Glomerular visceral epithelial cell (primary cell): ENCODE measurements at regions not wholly inside any gene's neighbourhood (a gene's known extent, or its start where the extent isn't known, plus 50 kb on each side); places are given as distances from the start of the nearest gene placed in this dataset.

ENCODE experiments used
- DNase-seq: peaks from one replicate; pipeline ENCODE4 v3.0.0-alpha.2; 2016; ENCODE audit errors: extremely low spot score

- DNase-seq, result no peak
Observed at GRCh38 chr1:37085393-37085792, 51.1 kb upstream of the GRIK3 start.

DNA sequence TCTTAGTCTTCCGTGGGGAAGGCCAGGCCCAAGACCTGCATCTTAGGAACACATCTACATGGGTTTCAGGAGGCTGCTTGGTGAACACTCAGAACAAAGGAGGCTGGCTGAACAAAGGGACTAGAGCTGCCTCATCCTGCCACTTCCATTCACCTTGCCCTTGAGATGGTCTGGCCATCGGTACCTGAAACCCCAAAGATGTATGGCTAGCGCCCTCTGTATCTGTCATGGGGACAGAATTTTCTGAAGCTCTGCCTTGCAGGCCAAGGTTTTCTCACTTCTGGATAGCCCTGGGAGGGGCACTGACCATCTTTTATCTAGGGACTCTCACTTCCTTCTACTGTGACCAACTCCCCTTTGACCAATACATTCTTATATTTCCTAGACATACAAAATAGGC lies 55.4 kb upstream of the GRIK3 start:
- DNase-seq, result no peak

- no peak for DNase-seq
Observed at GRCh38 chr1:37090671-37091070, 56.4 kb upstream of the GRIK3 start.

GRCh38 chr1:37092937-37093336 lies 58.6 kb upstream of the GRIK3 start:
- no peak for DNase-seq

GRCh38 chr1:37094302-37094701 lies 60.0 kb upstream of the GRIK3 start:
- no peak for DNase-seq

DNA sequence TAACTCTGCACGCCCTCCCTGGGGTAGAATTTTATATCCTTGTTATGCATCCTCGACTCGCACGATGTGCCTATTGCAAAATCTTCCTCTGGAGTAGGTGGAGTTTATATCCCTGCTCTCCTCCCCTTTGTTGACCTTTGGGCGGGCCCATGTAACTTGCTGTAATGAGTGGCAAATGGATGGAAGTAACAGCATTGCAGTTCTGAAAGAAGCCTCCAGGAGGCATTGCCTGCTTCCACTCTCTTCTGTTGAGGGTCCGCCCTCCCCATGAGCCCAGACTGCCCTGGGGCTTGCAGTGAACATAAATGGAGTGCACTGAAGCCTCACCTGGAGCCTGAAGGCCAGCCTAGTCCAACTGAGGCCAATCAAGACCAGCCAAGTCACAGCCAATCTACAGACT lies 62.2 kb upstream of the GRIK3 start:
- DNase-seq, result no peak

DNA sequence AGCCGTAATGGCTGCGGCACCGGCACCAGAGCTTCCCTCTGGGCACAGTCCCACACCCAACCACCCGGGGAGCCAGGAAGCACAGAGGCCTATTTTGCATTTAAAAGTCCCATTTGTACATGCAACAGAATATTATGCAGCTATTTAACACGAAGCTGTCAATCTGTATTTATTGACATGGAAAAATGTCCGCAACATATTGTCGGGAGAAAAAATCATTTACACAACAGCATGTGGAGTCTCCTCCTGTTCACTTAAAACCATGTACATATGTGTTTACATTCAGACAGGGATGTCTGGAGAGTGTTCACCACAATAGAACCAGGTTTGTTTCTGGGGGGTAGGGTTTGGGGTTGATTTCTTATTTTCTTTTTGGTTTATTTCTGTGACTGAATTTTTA lies 63.4 kb upstream of the GRIK3 start:
- DNase-seq, result no peak

DNA sequence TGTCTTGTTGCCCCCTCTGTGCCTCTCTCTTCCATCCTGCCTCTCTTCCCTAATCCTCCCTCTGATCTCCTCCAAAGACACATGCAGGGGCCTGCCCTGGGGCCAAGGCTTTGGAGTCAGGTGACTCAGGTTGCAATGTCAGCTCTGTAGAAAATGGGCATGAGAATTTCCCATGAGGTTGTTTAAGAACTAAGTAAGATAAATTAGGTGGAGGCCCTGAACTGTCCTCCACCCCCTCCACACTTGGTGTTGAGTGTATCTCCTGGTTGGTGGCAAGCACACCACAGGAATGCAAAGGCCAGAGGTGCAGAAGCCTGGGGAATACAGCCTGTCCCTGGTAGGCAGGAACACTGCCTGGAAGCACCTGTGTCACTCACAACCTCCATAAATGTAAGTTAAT lies 63.9 kb upstream of the GRIK3 start:
- no peak for DNase-seq

- DNase-seq, result no peak
Observed at GRCh38 chr1:37100310-37100709, 66.0 kb upstream of the GRIK3 start.

GRCh38 chr1:37102656-37103382 lies 68.5 kb upstream of the GRIK3 start:
- no peak for DNase-seq

DNA sequence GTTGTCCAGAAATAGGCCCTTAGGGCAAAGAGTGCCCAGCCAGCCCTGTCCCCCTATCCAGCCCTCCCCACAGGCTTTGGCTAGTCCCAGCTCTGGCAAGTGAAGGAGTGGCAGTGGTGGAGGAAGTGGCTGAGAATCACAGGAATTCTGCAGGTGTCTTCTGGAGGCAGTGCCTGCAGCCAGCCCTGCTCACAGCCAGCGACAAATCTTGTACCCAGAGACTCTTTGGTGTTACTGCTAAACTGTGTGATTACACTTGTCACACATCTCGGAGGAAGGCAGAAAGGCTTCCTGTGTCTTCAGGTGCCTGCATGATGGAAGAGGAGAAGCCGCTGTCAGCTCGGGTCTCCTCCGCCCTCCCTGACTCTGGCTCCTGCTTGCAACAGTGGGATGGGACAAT lies 71.6 kb upstream of the GRIK3 start:
- DNase-seq, result no peak

DNA sequence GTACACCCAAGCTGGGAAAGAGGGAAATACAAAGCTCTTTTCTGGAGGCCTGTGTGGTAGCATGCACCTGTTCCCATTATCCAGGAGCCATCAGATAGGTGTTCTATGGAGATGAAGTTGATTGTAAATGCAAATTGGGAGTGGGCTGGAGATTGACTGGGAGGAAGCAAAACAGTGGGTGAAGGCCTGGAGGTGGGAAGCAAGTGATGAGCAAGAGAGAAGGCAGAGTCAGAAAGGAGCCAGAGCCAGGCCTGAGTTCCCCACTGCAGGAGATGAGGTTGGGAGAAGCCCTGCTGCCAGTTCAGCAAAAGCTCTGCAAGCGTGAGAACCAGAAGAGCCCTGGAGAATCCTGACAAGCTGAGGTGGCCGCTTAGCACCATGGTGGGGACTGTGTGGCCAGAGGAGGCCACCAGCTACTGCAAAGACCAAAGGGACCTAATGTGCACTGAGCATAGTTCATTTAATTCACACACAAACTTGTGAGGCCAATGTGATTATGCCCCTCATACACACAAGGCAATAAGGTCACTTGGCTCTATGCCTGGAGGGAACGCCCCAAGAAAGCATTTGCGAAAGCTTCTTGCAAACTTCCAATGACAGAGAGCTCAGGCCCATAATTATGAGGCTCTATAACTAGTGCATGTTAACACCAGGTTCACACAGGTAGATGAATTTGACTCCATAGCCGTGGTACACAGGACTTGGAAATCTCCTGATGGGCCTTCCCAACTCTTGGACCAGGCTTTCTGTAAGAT lies 73.0 kb upstream of the GRIK3 start:
- no peak for DNase-seq

DNA sequence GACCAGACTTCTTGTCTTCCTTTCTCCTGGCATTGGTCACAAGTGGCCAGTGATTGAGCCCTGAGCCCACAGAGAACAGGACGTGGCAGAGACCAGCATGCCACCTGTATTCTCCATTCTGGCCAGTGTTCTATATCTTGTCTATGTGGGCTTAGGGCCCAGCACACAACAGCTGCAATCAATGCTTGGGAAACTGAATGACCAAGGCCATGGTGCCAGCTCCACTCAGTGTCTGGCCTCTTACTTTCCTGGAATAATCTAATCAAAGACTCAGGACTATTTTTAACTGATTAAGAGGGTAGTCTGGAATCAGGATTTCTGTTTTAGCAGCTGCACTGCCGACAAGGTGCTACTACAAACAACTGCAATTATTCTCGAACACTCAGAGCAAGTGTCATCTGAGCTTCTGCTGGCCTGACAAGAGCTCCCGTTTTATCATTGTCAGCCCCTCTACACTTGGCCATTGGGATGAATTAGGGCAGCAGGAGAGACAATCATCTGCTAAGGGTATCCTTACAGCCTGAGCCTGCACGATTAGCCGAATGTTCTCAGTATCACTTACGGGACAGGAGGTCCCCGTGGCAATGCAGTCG lies 74.4 kb upstream of the GRIK3 start:
- DNase-seq, result no peak

DNA sequence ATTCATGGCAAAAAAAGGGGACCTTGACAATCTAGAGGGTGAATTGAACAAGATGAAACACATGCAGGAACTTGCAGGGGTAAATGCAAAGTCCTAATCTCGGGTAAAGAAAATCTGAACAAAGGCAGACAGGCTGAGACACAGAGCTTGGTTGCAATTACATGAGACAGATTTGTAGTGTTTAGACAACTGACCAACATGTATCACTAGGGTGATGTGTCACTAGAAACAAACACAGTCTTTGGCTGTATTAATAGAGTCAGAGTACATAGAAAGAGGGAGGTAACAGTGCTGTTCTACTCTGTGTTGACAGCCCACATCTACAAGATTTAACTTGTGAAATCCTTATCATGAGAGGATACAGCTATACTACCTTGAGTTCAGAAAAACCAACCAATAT lies 78.1 kb upstream of the GRIK3 start:
- DNase-seq, result no peak

GRCh38 chr1:37113285-37113997 lies 79.1 kb upstream of the GRIK3 start:
- DNase-seq, result no peak

DNA sequence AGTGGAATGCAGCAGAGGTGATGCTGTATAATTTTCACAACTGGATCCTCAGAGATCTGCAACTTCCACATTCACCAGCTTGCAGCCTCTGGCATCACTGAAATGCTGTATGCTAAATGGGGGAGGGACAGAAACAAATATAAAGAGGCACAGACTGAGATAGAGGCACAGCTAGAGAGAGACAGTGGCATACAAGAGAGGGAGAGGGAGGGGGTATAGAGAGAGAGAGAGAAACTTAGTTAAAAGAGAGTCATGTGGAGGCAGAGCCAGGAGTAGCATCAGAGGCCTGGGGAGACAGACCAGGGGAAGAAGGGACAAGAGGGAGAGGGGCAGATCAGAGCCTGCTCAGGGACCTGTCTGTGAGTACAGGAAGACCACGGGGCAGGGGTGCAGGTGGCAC lies 84.5 kb upstream of the GRIK3 start:
- no peak for DNase-seq

DNA sequence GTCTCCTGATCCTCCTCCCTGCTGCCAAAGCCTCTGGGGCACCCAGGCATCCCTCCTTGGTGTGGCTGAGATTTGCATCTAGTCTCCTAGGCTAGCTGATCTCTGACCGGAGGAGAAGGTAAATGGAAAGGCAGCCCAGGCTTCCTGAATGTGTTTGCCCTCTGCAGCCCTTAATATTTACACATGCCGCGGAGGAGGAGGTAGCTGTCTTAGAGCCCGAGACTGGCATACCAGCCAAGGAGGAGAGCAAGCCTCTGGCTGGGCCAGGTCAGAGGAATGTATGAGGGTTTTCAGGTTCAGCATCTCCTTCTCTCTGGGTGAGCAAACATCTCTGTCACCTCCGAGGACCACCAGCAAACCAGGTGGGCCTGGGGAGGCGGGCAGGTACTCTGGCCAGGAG lies 86.0 kb upstream of the GRIK3 start:
- no peak for DNase-seq

GRCh38 chr1:37123276-37124115 lies 89.2 kb upstream of the GRIK3 start:
- DNase-seq, result no peak

GRCh38 chr1:37124501-37124900 lies 90.2 kb upstream of the GRIK3 start:
- no peak for DNase-seq

DNA sequence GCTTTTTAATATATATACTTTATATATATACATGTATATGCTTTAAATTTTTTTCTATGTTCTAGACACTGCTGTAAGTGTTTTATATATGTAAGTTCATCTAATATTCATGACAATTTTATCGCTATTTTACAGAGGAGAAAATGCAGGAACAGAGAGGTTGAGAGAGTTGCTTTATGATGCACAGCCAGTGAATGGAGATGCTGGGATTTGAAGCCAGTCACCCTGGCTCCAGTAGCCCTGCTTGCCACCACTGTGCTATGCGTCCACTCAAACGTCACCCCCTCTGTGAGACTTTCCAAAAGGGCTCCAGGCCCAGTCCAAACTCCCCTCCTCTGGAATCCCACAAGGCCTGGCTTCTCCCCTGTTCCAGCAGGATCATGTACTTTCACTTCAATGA lies 91.0 kb upstream of the GRIK3 start:
- DNase-seq, result no peak

DNA sequence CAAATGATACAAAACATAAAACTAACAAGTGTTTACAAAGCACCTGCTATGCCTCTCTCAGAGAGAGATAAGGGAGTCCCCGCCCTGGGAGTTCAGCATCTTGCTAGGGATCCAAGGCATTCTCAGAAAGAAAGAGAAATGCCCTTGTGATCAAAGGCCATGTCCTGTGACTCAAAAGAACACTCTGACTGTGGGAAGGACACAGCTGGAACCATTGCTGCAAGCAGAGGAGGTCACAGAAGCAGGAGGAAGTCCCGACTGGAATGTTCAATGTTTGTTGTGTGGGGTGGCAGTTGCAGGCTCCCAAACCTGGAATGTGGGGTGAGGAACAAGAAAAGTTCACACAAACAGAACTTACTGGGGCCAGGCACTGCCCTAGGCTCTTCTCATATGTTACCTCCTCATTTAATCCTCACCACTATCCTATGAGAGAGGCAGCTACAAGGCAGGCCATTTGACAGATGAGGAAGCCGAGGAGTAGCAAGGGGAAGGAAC lies 93.0 kb upstream of the GRIK3 start:
- no peak for DNase-seq
